Aorta (tissue), 5 donors: ENCODE measurements at regions not wholly inside any gene's neighbourhood (a gene's known extent, or its start where the extent isn't known, plus 50 kb on each side); places are given as distances from the start of the nearest gene placed in this dataset.

Source experiments
- ATAC-seq: fragments of 200-7000 bp; cut with Tn5 transposase; one replicate; pipeline ENCODE4 v1.9.1; 2022; ENCODE audit warnings: moderate library complexity; ENCODE audit not compliant: low FRiP score
- DNase-seq, 2 donors: peaks; one replicate each; pipeline ENCODE4 v3.0.0-alpha.2; 2020
- H3K27ac ChIP-seq, 2 donors: one replicate each; pipeline ENCODE4 v1.5.1; 2013; ENCODE audit warnings: low read length in 2 of 2, mild to moderate bottlenecking in 2 of 2, moderate library complexity in 2 of 2, control low read depth in 1 of 2, inconsistent platforms in 1 of 2, low read depth in 1 of 2
- H3K27me3 ChIP-seq, 2 donors: one replicate each; pipeline ENCODE4 v1.6.1; 2013; ENCODE audit warnings: control low read depth in 1 of 2, low read length in 1 of 2, mild to moderate bottlenecking in 1 of 2, moderate library complexity in 1 of 2; ENCODE audit not compliant: insufficient read depth in 2 of 2, control insufficient read depth in 1 of 2
- H3K36me3 ChIP-seq, 2 donors: one replicate each; pipeline ENCODE4 v1.6.1; 2013; ENCODE audit warnings: control low read depth in 1 of 2, low read length in 1 of 2, mild to moderate bottlenecking in 1 of 2; ENCODE audit not compliant: insufficient read depth in 2 of 2, control insufficient read depth in 1 of 2
- H3K4me1 ChIP-seq, 2 donors: one replicate each; pipeline ENCODE4 v1.6.1; 2013; ENCODE audit warnings: low read length in 2 of 2, control low read depth in 1 of 2, mild to moderate bottlenecking in 1 of 2, moderate library complexity in 1 of 2; ENCODE audit not compliant: insufficient read depth in 2 of 2, control insufficient read depth in 1 of 2
- H3K4me3 ChIP-seq, 2 donors: one replicate each; pipeline ENCODE4 v1.5.1; 2013; ENCODE audit warnings: low read length in 2 of 2, control low read depth in 1 of 2, mild to moderate bottlenecking in 1 of 2
- H3K9me3 ChIP-seq: one replicate; pipeline ENCODE4 v1.6.1; 2013; ENCODE audit warnings: mild to moderate bottlenecking, low read length; ENCODE audit not compliant: control insufficient read depth
- WGBS, 2 donors: extraction: QIAGEN DNeasy Blood & Tissue Kit; methylation state at CpG; one replicate each; pipeline ENCODE4 v1.1.7; 2013; 5-methylcytosine and 5-hydroxymethylcytosine counted together
- intact Hi-C, 2 donors: fragments of 100-400 bp; cut with DNase I; formaldehyde crosslinking; loops; one replicate each; pipeline versions ENCODE4 v1.14.2 to v1.15.0; 2022
- donor health status: healthy with polysubstance abuse.
- donor health status: Bipolar disorder and iron deficiency.
- donor health status: DM: no; HTN: no; CAD: no.
- donor health status: DM: no; HTN: no; CAD: no.
- donor health status: DM: yes; HTN: yes; CAD: no.

DNA sequence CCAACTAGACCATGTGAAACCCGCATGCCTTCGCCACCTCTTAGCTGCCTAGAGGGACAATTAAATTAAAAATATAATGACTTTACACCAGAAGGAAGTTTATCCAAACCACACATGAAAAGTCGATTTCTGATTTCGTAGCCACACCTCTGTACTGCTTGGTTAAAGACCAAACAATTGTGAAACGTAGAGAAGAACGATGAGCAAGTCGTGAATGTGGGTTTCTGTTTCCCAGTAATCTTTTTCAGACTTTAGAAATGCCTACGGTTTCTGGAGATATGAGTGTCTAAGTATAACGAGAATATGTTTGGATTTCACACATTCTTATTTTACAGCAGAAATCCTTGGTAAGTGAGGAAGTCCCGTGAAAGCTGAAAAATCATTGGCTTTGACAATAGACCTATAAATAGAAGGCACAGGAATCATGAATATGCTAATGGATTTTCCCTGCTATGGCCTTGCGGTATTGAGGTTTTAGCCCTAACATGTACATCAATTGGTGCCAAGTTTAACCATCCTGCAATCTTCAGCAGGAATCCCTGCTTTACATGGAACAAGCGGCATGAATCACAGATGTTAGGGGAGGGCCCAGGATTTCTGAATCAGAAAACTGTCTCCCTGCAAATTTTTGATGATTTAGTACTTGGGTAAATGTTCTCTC is 105.6 kb downstream of the TTC32 start:
- intact Hi-C loops = no loop called here
- Histone ChIP-seq H3K27me3 (no peaks in the 10 kb centered on the region), H3K4me1 (no peaks in the 10 kb centered on the region), H3K9me3 (no peaks in the 10 kb centered on the region), H3K27ac (peak overlapping the region in 1 of 2 donors; percentile 20), H3K36me3 (no peaks in the 10 kb centered on the region), H3K4me3 (no peak overlapping the region)
- DNase-seq = no peak
- ATAC-seq = no peak
- WGBS, 2 donors = 14 to 25% methylated on average over 12 of the region's 12 CpGs

DNA sequence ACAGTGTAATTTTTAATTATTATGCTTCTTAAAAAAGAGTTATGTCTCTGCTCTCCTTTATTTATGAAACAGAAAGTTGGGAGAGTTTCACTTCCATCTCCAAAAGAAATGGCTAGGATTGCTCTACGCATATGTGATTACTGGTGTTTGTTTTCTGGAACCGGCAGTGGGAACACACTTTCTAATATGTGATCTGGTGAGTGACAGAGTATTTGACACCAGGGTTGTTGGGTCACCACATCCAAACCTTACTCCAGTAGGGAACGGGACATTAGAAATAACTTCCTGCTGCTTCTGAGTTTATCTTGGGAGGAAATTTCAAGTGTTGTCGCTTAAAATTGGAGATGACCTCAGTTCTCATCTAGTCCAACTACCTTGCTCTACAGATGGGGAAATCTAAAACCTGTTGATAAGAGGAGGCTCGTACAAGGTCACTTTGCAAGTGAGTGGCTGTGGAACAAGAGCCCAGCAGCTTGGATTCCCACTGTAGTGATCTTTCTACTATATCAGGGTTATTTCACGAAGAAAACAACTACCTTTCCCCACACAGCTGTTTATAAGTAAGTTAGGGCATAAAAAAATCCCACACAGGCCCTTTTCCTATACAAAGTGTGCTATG is 108.5 kb downstream of the TTC32 start:
- intact Hi-C loops = no loop called here
- Histone ChIP-seq H3K4me3 (no peak overlapping the region), H3K36me3 (no peaks in the 10 kb centered on the region), H3K27me3 (no peaks in the 10 kb centered on the region), H3K27ac (no peak overlapping the region), H3K4me1 (no peaks in the 10 kb centered on the region), H3K9me3 (no peaks in the 10 kb centered on the region)
- ATAC-seq (no peak), DNase-seq (no peak)
- 33 to 58% methylated on average over 6 of the region's 6 CpGs for WGBS, 2 donors

DNA sequence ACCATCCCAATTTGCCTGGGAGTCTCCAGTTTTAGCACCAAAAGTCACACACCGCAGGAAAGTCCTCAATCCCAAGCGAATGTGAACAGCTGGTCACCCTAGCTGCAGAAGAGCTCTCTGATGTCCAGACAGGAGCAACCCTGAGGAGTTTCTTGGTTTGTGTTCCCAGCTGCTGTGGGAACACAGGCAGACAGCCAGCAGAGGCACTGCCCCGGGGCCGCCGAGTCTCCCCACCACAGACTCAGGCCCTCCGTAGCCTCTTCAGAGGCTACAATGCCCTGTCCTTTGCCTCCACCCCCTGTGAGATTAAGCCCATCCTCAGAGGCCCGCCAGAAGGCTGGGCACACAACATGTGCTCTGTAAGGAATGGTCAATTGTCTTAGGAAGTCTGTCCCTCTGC is 111.5 kb downstream of the TTC32 start:
- Histone ChIP-seq H3K27me3 (no peaks in the 10 kb centered on the region), H3K36me3 (no peaks in the 10 kb centered on the region), H3K4me3 (no peak overlapping the region), H3K9me3 (no peaks in the 10 kb centered on the region), H3K27ac (no peak overlapping the region), H3K4me1 (peaks cover 0 to 7% of the 10 kb centered on the region in 2 donors)
- 83 to 84% methylated on average over 7 of the region's 7 CpGs for WGBS, 2 donors
- intact Hi-C loops = no loop called here
- no peak for DNase-seq
- no peak for ATAC-seq

DNA sequence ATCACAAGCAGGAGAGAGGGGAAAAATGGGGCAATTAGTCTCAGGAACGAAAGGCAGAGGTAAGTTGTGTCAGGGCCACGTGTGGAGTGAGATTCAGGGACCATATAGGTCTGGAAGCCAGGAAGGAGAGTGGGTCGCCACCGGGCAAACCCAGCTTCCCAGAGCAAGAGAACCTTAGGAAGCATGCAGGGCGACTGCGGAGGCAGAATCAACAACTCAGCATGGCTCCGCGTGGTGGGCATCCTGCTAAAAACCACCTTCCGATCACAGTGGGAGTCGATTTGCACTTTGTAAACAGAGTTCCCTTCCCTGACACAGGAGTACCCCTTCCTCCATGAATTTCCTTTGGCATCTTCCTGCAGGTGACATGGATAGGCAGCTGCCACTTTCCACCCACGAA is 114.6 kb downstream of the TTC32 start:
- DNase-seq (no peak), ATAC-seq (no peak)
- Histone ChIP-seq H3K4me3 (no peak overlapping the region), H3K27me3 (no peaks in the 10 kb centered on the region), H3K36me3 (no peaks in the 10 kb centered on the region), H3K9me3 (no peaks in the 10 kb centered on the region), H3K4me1 (peaks cover 0 to 8% of the 10 kb centered on the region in 2 donors), H3K27ac (no peak overlapping the region)
- 85 to 88% methylated on average over 9 to 11 of the region's 11 CpGs for WGBS, 2 donors
- intact Hi-C loops = loop anchor here in 1 of 2 donors (5.0 kb wide), 1 partner anchor 70 kb away; no protein-coding TSS in a partner anchor

DNA sequence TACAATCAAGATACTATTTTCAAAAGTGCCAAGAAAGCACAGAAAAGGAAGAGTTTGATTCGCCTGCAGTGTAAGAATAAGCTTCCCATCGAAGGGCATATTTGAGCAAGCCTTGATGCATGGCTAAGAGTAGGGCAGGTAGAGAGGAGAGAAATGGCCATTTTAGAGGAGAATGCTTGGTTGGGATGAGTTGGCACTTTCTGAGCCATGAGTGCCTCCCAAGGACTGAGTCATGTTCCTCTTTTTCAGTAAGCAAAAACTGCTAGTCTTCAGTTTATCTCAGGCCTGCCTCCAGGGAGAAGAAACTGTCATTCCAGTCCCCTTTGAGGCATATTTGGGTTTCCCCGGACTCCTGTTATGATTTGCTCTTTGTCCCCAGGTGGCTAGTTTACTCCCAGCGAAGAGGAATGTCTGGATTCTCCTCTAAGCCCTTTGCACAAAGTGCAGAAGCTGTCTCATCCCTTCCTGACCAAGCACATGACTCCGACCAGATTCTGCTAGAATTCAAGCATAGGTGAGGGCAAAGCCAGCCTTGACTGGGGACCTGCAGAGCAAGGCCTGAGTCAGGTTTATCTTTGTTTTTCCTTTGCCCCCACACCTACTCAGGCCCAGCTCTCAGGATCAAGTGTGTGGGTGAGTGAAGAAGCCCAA is 115.2 kb downstream of the TTC32 start:
- ATAC-seq (peak; percentile 63), DNase-seq (no peak)
- no peaks in the 10 kb centered on the region for H3K36me3 ChIP-seq
- 60 to 64% methylated on average over 5 of the region's 5 CpGs for WGBS, 2 donors
- intact Hi-C loops = loop anchor here in 1 of 2 donors (5.0 kb wide), 1 partner anchor 71 kb away; no protein-coding TSS in a partner anchor
- no peaks in the 10 kb centered on the region for H3K9me3 ChIP-seq
- no peak overlapping the region for H3K4me3 ChIP-seq
- H3K4me1 ChIP-seq = peaks cover 0 to 8% of the 10 kb centered on the region in 2 donors
- H3K27ac ChIP-seq = peak overlapping the region in 1 of 2 donors; percentile 34
- no peaks in the 10 kb centered on the region for H3K27me3 ChIP-seq

- no peak for DNase-seq
- no peak for ATAC-seq
- intact Hi-C loops = loop anchor here in 1 of 2 donors (5.0 kb wide), 1 partner anchor 71 kb away; no protein-coding TSS in a partner anchor
- H3K4me3 ChIP-seq = no peak overlapping the region
- no peaks in the 10 kb centered on the region for H3K9me3 ChIP-seq
- peaks cover 0 to 8% of the 10 kb centered on the region in 2 donors for H3K4me1 ChIP-seq
- peak overlapping the region; percentile 3 to 52 for H3K27ac ChIP-seq
- no peaks in the 10 kb centered on the region for H3K27me3 ChIP-seq
- no peaks in the 10 kb centered on the region for H3K36me3 ChIP-seq
- WGBS, 2 donors = 71 to 75% methylated on average over 4 of the region's 4 CpGs
These were observed 115.9 kb downstream of the TTC32 start for GRCh38 chr2:19785867-19786266.

DNA sequence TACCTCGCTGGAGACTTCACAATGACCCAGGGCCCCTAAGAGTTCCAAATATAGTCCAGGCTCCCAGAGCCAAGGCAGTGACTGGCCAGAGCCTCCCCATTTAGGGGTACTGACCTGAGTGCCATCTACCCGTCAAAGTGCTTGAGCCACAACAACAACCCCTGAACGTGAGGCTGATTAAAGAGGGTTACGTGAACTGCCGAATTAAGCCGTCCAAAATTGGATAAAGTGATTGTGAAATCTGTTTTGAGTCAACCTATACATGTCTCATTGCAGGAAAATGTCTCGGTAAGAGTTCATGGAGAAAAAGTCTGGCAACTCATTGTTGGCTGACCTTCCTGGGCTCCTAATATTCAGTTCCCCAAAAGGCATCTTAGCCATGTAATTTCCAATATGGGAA is 116.3 kb downstream of the TTC32 start:
- intact Hi-C loops = loop anchor here in 1 of 2 donors (5.0 kb wide), 1 partner anchor 72 kb away; no protein-coding TSS in a partner anchor
- no peaks in the 10 kb centered on the region for H3K36me3 ChIP-seq
- H3K4me1 ChIP-seq = peaks cover 0 to 8% of the 10 kb centered on the region in 2 donors
- H3K27ac ChIP-seq = peak overlapping the region in 1 of 2 donors; percentile 4
- no peaks in the 10 kb centered on the region for H3K9me3 ChIP-seq
- ATAC-seq = no peak
- 27 to 33% methylated on average over 7 of the region's 7 CpGs for WGBS, 2 donors
- no peak overlapping the region for H3K4me3 ChIP-seq
- no peaks in the 10 kb centered on the region for H3K27me3 ChIP-seq
- no peak for DNase-seq

DNA sequence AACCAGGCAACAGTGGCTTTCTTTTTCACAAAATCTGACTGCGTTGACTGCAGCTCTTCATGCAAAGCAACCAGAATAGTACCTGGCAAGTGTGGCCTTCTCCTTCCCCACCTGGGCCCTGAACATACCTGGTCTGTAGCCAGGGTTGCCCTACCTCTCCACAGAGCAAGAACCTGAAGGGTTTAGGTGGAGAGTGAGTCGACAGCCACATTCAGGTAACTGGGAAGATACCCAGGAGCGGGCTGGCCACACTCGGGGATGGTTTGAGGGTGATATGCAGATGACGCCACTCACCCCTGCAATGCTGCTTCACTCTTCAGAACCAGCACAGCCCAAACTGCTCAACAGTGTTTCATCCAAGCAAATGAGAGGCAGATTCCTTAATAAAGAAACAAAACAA is 117.3 kb downstream of the TTC32 start:
- no peaks in the 10 kb centered on the region for H3K36me3 ChIP-seq
- intact Hi-C loops = no loop called here
- 95 to 97% methylated on average over 5 of the region's 5 CpGs for WGBS, 2 donors
- H3K4me1 ChIP-seq = peaks cover 0 to 8% of the 10 kb centered on the region in 2 donors
- ATAC-seq = no peak
- DNase-seq = no peak
- H3K9me3 ChIP-seq = no peaks in the 10 kb centered on the region
- no peaks in the 10 kb centered on the region for H3K27me3 ChIP-seq
- no peak overlapping the region for H3K4me3 ChIP-seq
- H3K27ac ChIP-seq = no peak overlapping the region
